B cell (primary cell): ENCODE measurements at regions not wholly inside any gene's neighbourhood (a gene's known extent, or its start where the extent isn't known, plus 50 kb on each side); places are given as distances from the start of the nearest gene placed in this dataset.

Experiments used
- ATAC-seq: fragments of 200-7000 bp; cut with Tn5 transposase; one replicate; pipeline ENCODE4 v1.10.0; 2021; ENCODE audit warnings: low read depth, mild to moderate bottlenecking, moderate number of reproducible peaks, moderate library complexity
- CTCF ChIA-PET: fragments of 350-600 bp; sonication (Branson Sonifier 250); formaldehyde crosslinking; loops from one replicate; lab custom pipeline; 2021; ENCODE audit warnings: antibody characterized with exemption, inconsistent platforms; lab: Charles Lee
- POLR2A ChIA-PET: fragments of 350-600 bp; sonication (Branson Sonifier 250); formaldehyde crosslinking; loops from one replicate; lab custom pipeline; 2021; ENCODE audit warnings: antibody characterized with exemption; lab: Charles Lee
- DNase-seq: peaks from one replicate; pipeline ENCODE4 v3.0.0; 2013
- H2AFZ ChIP-seq: 2 replicates; pipeline ENCODE4 v1.6.1; 2012; ENCODE audit warnings: mild to moderate bottlenecking, low read depth, low read length; ENCODE audit not compliant: insufficient read depth, poor library complexity, severe bottlenecking
- H3K27ac ChIP-seq, 2 donors: 1 replicate in 1 of 2; 2 replicates in 1 of 2; pipeline ENCODE4 v1.5.1; 2012 to 2013; ENCODE audit warnings: low read length in 2 of 2, mild to moderate bottlenecking in 2 of 2, moderate library complexity in 1 of 2
- H3K27me3 ChIP-seq, 4 experiments: fragments of 200-600 bp in 1 of 4; sonication (generic) in 1 of 4; replicated peaks in 1 of 4; 1 replicate in 2 of 4; 2 replicates in 2 of 4; pipeline versions ENCODE4 v1.6.1 to v1.7.0; 2013 to 2016; ENCODE audit warnings: low read length in 3 of 4, mild to moderate bottlenecking in 2 of 4, mixed read lengths in 1 of 4, moderate library complexity in 1 of 4; ENCODE audit not compliant: insufficient read depth in 4 of 4, control insufficient read depth in 3 of 4; ENCODE audit errors: control extremely low read depth in 1 of 4
- H3K36me3 ChIP-seq, 2 experiments: replicated peaks in 1 of 2; 1 replicate in 1 of 2; 2 replicates in 1 of 2; pipeline versions ENCODE4 v1.6.1 to v1.7.1; 2013; ENCODE audit warnings: low read length in 1 of 2; ENCODE audit not compliant: insufficient read depth in 2 of 2, control insufficient read depth in 1 of 2; ENCODE audit errors: control extremely low read depth in 1 of 2, extremely low read depth in 1 of 2
- H3K4me1 ChIP-seq, 2 donors: fragments of 200-600 bp in 1 of 2; sonication (generic) in 1 of 2; 1 replicate in 1 of 2; 2 replicates in 1 of 2; pipeline versions ENCODE4 v1.5.1 to v1.6.1; 2013 to 2017; ENCODE audit warnings: low read length in 2 of 2; ENCODE audit not compliant: control insufficient read depth in 2 of 2, insufficient read depth in 2 of 2
- H3K4me2 ChIP-seq: replicated peaks from 2 replicates; pipeline ENCODE3; 2012; ENCODE audit warnings: mild to moderate bottlenecking, low read depth, low read length; ENCODE audit not compliant: poor library complexity, severe bottlenecking
- H3K4me3 ChIP-seq, 5 experiments: fragments of 200-600 bp in 1 of 5; sonication (generic) in 1 of 5; 1 replicate in 3 of 5; 2 replicates in 2 of 5; pipeline versions ENCODE4 v1.5.1 to v1.7.0; 2011 to 2016; ENCODE audit warnings: low read length in 4 of 5, mild to moderate bottlenecking in 4 of 5, low read depth in 2 of 5, control low read depth in 1 of 5, moderate library complexity in 1 of 5; ENCODE audit not compliant: insufficient read depth in 1 of 5; ENCODE audit errors: control extremely low read depth in 1 of 5, extremely low read depth in 1 of 5
- H3K79me2 ChIP-seq: fragments of 200-600 bp; sonication (generic); one replicate; pipeline ENCODE4 v1.6.0; 2016; ENCODE audit warnings: low read length; ENCODE audit not compliant: control insufficient read depth, insufficient read depth
- H3K9ac ChIP-seq: fragments of 200-600 bp; sonication (generic); 2 replicates; pipeline ENCODE4 v1.6.1; 2017; ENCODE audit warnings: mild to moderate bottlenecking, low read length, moderate library complexity
- H3K9me3 ChIP-seq, 3 donors: one replicate each; pipeline versions ENCODE4 v1.6.1 to v1.7.1; 2013; ENCODE audit warnings: low read length in 2 of 3; ENCODE audit not compliant: control insufficient read depth in 2 of 3, insufficient read depth in 1 of 3; ENCODE audit errors: control extremely low read depth in 1 of 3
- H4K20me1 ChIP-seq: 2 replicates; pipeline ENCODE4 v1.6.0; 2012; ENCODE audit warnings: mild to moderate bottlenecking, low read length; ENCODE audit not compliant: insufficient read depth, control insufficient read depth, poor library complexity, severe bottlenecking
- H3K27ac Mint-ChIP-seq: one replicate; pipeline ENCODE4 v1.8.0; 2021; ENCODE audit warnings: mixed read lengths
- H3K27me3 Mint-ChIP-seq: one replicate; pipeline ENCODE4 v1.8.0; 2021; ENCODE audit warnings: mixed read lengths
- H3K4me1 Mint-ChIP-seq: one replicate; pipeline ENCODE4 v1.8.0; 2021; ENCODE audit warnings: mixed read lengths
- H3K4me3 Mint-ChIP-seq: one replicate; pipeline ENCODE4 v1.8.0; 2021; ENCODE audit warnings: mixed read lengths
- H3K9me3 Mint-ChIP-seq: one replicate; pipeline ENCODE4 v1.8.0; 2022; ENCODE audit warnings: mixed read lengths; ENCODE audit not compliant: insufficient read depth
- CTCF ChIP-seq: fragments of 200-600 bp; IDR thresholded peaks from one replicate; pipeline ENCODE4 v1.8.0; 2022; ENCODE audit warnings: antibody characterized with exemption, mild to moderate bottlenecking
- EZH2 ChIP-seq: IDR thresholded peaks from 2 replicates; pipeline ENCODE4 v1.6.1; 2012; ENCODE audit warnings: borderline replicate concordance, low read depth, mild to moderate bottlenecking, moderate library complexity, low read length; ENCODE audit not compliant: insufficient read depth, poor library complexity, severe bottlenecking
- WGBS: methylation state at CpG from one replicate; pipeline ENCODE4 v1.1.5; 2013; ENCODE audit warnings: missing lambda C conversion rate; ENCODE audit not compliant: insufficient coverage; 5-methylcytosine and 5-hydroxymethylcytosine counted together
- intact Hi-C: fragments of 100-400 bp; cut with micrococcal nuclease; formaldehyde crosslinking; loops from one replicate; pipeline ENCODE4 v1.10.0; 2022

GRCh38 chr16:51439271-51439670 is 288.2 kb upstream of the SALL1 start:
- H3K9me3 Mint-ChIP-seq: no peaks in the 10 kb centered on the region
- ATAC-seq (no peak), DNase-seq (no peak)
- H3K27ac Mint-ChIP-seq: no peak overlapping the region
- H3K4me1 Mint-ChIP-seq: no peaks in the 10 kb centered on the region
- Histone ChIP-seq H4K20me1 (no peaks in the 10 kb centered on the region), H3K4me3 (no peak overlapping the region), H3K4me2 (no peak overlapping the region), H3K79me2 (no peaks in the 10 kb centered on the region), H3K36me3 (no peaks in the 10 kb centered on the region), H3K4me1 (no peaks in the 10 kb centered on the region), H3K27ac (no peak overlapping the region), H2AFZ (no peak overlapping the region), H3K27me3 (no peaks in the 10 kb centered on the region), H3K9ac (no peak overlapping the region), H3K9me3 (no peaks in the 10 kb centered on the region)
- TF ChIP-seq CTCF (no peak), EZH2 (no peak)
- peaks cover 10% of the 10 kb centered on the region for H3K27me3 Mint-ChIP-seq
- intact Hi-C loops: no loop called here
- CTCF ChIA-PET: no interaction called here
- POLR2A ChIA-PET: no interaction called here
- WGBS: 100% methylated on average over 1 of the region's 5 CpGs
- no peak overlapping the region for H3K4me3 Mint-ChIP-seq

- Mint-ChIP-seq H3K4me3 (no peak overlapping the region), H3K27me3 (peaks cover 6% of the 10 kb centered on the region), H3K9me3 (peaks cover 2% of the 10 kb centered on the region), H3K27ac (no peak overlapping the region), H3K4me1 (no peaks in the 10 kb centered on the region)
- Histone ChIP-seq H3K9me3 (peaks cover 0 to 3% (median 0%) of the 10 kb centered on the region in 3 donors), H3K9ac (no peak overlapping the region), H2AFZ (no peak overlapping the region), H3K4me1 (no peaks in the 10 kb centered on the region), H4K20me1 (no peaks in the 10 kb centered on the region), H3K27ac (no peak overlapping the region), H3K4me2 (no peak overlapping the region), H3K79me2 (no peaks in the 10 kb centered on the region), H3K4me3 (no peak overlapping the region), H3K27me3 (no peaks in the 10 kb centered on the region), H3K36me3 (no peaks in the 10 kb centered on the region)
- 86% methylated on average over 1 of the region's 1 CpG for WGBS
- POLR2A ChIA-PET: no interaction called here
- intact Hi-C loops: no loop called here
- ATAC-seq: no peak
- CTCF ChIA-PET: no interaction called here
- TF ChIP-seq EZH2 (no peak), CTCF (no peak)
- DNase-seq: no peak
Observed at GRCh38 chr16:51436742-51437141, 285.7 kb upstream of the SALL1 start.
